ENCODE measurements at regions not wholly inside any gene's neighbourhood (a gene's known extent, or its start where the extent isn't known, plus 50 kb on each side); places are given as distances from the start of the nearest gene placed in this dataset.

- Histone ChIP-seq H3K14ac (ENCODE audit: insufficient read depth, low read length) (no peak overlapping the region), H4K5ac (ENCODE audit: insufficient read length, low read depth, low read length) (no peak overlapping the region), H3K4ac (ENCODE audit: low read depth, low read length) (no peak overlapping the region), H3T11ph (ENCODE audit: low read length) (no peak overlapping the region), H3K79me1 (ENCODE audit: insufficient read depth, low read depth, low read length, poor library complexity, severe bottlenecking) (no peaks in the 10 kb centered on the region), H2BK120ac (ENCODE audit: low read depth, low read length, poor library complexity, severe bottlenecking) (no peak overlapping the region), H3K79me2 (ENCODE audit: insufficient read depth, low read length) (no peaks in the 10 kb centered on the region), H4K8ac (replicated peaks; ENCODE audit: insufficient read length, low read depth, low read length) (no peak overlapping the region), H3K18ac (ENCODE audit: insufficient read length, low read depth, low read length) (no peak overlapping the region), H2BK15ac (ENCODE audit: low read depth, low read length) (no peak overlapping the region), H4K91ac (ENCODE audit: insufficient read length, low read depth, low read length) (no peak overlapping the region), H3K56ac (ENCODE audit: insufficient read length, low read depth, low read length) (no peak overlapping the region), H2AK5ac (ENCODE audit: insufficient read length, low read length) (no peak overlapping the region), H3K4me1 (ENCODE audit: insufficient read depth, low read length) (peaks cover 19% of the 10 kb centered on the region), H3K23me2 (ENCODE audit: insufficient read length, low read depth, low read length, poor library complexity, severe bottlenecking) (no peaks in the 10 kb centered on the region), H3K9me3 (ENCODE audit: control insufficient read depth, low read depth, low read length) (no peaks in the 10 kb centered on the region), H4K20me1 (ENCODE audit: control insufficient read depth, insufficient read depth, insufficient read length) (no peaks in the 10 kb centered on the region), H2BK20ac (ENCODE audit: low read depth, low read length, poor library complexity, severe bottlenecking) (no peak overlapping the region), H3K27ac (ENCODE audit: insufficient read length, low read depth, low read length) (no peak overlapping the region), H2AFZ (ENCODE audit: low read length) (no peak overlapping the region), H2BK5ac (ENCODE audit: insufficient read length, low read length) (no peak overlapping the region), H3K9ac (ENCODE audit: extremely low read depth, insufficient read length, low read length) (no peak overlapping the region), H2BK12ac (ENCODE audit: insufficient read length, low read depth, low read length) (no peak overlapping the region), H3K4me2 (ENCODE audit: insufficient read depth, insufficient read length, low read length) (no peak overlapping the region), H3K23ac (ENCODE audit: insufficient read length, low read depth, low read length) (no peak overlapping the region), H3K27me3 (ENCODE audit: insufficient read depth, low read length) (no peaks in the 10 kb centered on the region)
- H3K27ac Mint-ChIP-seq: no peak overlapping the region
- peaks cover 52 to 61% of the 10 kb centered on the region in 2 experiments for H3K4me1 Mint-ChIP-seq
- DNase-seq: no peak
- no peak overlapping the region for H3K4me3 Mint-ChIP-seq
- H3K36me3 Mint-ChIP-seq (ENCODE audit: insufficient read depth in 1 of 3, low read depth in 3 of 3): peaks cover 0 to 12% (median 0%) of the 10 kb centered on the region in 3 experiments; a peak in 4 of 7 replicates
- no peak for TF ChIP-seq CTCF (conservative IDR thresholded peaks at IDR 0.05)
- WGBS (ENCODE audit: extremely low coverage, insufficient read length, low lambda C conversion rate): no CpG with 5 or more reads among the region's 5 CpGs
- H3K9me3 Mint-ChIP-seq: no peaks in the 10 kb centered on the region
- peaks cover 2% of the 10 kb centered on the region for H3K27me3 Mint-ChIP-seq (ENCODE audit: low read depth)
Observed at GRCh38 chr21:15421441-15421881, 308.3 kb upstream of the USP25 start.
